Upper lobe of left lung (tissue), 4 donors: ENCODE measurements at regions not wholly inside any gene's neighbourhood (a gene's known extent, or its start where the extent isn't known, plus 50 kb on each side); places are given as distances from the start of the nearest gene placed in this dataset.

Experiments
- POLR2A ChIP-seq, 4 donors: fragments of 450-650 bp; IDR thresholded peaks; one replicate each; pipeline ENCODE4 v1.5.1; 2016 to 2017; ENCODE audit warnings: antibody characterized with exemption in 4 of 4, mild to moderate bottlenecking in 2 of 4
- POLR2AphosphoS5 ChIP-seq, 2 donors: sonication (generic); formaldehyde crosslinking; IDR thresholded peaks; one replicate each; pipeline ENCODE4 v1.5.1; 2017; ENCODE audit warnings: antibody characterized with exemption in 2 of 2
- TF ChIP-seq, protein P1 (sequence below), 6 experiments: fragments of 450-650 bp in 4 of 6; fragments of 200-600 bp in 2 of 6; sonication (generic) in 2 of 6; IDR thresholded peaks; one replicate each; pipeline ENCODE4 v1.5.1; 2016 to 2019; ENCODE audit warnings: antibody characterized with exemption in 6 of 6

DNA sequence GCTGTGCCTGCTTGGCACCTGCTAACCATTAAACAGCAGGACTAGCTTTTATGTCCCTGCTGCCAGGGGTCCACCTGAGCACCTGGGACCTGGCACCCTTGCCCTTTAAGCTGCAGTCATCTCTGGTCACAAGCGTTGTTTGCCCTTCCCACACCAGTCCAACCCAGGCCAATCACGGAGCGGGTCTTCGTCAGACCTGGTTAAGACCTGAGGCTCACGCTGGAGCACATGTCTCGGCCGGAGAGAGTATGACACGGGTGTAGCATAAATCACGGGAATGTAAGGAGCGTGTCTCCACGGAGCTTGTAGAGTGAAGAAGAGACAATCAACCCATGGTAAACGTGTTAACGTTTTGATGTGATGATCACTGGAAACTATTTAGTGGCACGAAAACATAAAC is 847.3 kb downstream of the BRD1 start:
- TF ChIP-seq POLR2A (IDR thresholded peaks at IDR 0.05) (no peak), POLR2AphosphoS5 (IDR thresholded peaks at IDR 0.05) (no peak)
- TF ChIP-seq, protein P1, sequence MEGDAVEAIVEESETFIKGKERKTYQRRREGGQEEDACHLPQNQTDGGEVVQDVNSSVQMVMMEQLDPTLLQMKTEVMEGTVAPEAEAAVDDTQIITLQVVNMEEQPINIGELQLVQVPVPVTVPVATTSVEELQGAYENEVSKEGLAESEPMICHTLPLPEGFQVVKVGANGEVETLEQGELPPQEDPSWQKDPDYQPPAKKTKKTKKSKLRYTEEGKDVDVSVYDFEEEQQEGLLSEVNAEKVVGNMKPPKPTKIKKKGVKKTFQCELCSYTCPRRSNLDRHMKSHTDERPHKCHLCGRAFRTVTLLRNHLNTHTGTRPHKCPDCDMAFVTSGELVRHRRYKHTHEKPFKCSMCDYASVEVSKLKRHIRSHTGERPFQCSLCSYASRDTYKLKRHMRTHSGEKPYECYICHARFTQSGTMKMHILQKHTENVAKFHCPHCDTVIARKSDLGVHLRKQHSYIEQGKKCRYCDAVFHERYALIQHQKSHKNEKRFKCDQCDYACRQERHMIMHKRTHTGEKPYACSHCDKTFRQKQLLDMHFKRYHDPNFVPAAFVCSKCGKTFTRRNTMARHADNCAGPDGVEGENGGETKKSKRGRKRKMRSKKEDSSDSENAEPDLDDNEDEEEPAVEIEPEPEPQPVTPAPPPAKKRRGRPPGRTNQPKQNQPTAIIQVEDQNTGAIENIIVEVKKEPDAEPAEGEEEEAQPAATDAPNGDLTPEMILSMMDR (IDR thresholded peaks at IDR 0.05) = no peak
